Aorta (tissue), 5 donors: ENCODE measurements at regions not wholly inside any gene's neighbourhood (a gene's known extent, or its start where the extent isn't known, plus 50 kb on each side); places are given as distances from the start of the nearest gene placed in this dataset.
"Not testable (repeated sequence)": the region's sequence is repeated elsewhere in the genome, so short reads cannot be mapped to it uniquely, and the experiment has no call there.

Source experiments
- ATAC-seq: fragments of 200-7000 bp; cut with Tn5 transposase; one replicate; pipeline ENCODE4 v1.9.1; 2022; ENCODE audit warnings: moderate library complexity; ENCODE audit not compliant: low FRiP score
- DNase-seq, 2 donors: peaks; one replicate each; pipeline ENCODE4 v3.0.0-alpha.2; 2020
- H3K27ac ChIP-seq, 2 donors: one replicate each; pipeline ENCODE4 v1.5.1; 2013; ENCODE audit warnings: low read length in 2 of 2, mild to moderate bottlenecking in 2 of 2, moderate library complexity in 2 of 2, control low read depth in 1 of 2, inconsistent platforms in 1 of 2, low read depth in 1 of 2
- H3K27me3 ChIP-seq, 2 donors: one replicate each; pipeline ENCODE4 v1.6.1; 2013; ENCODE audit warnings: control low read depth in 1 of 2, low read length in 1 of 2, mild to moderate bottlenecking in 1 of 2, moderate library complexity in 1 of 2; ENCODE audit not compliant: insufficient read depth in 2 of 2, control insufficient read depth in 1 of 2
- H3K36me3 ChIP-seq, 2 donors: one replicate each; pipeline ENCODE4 v1.6.1; 2013; ENCODE audit warnings: control low read depth in 1 of 2, low read length in 1 of 2, mild to moderate bottlenecking in 1 of 2; ENCODE audit not compliant: insufficient read depth in 2 of 2, control insufficient read depth in 1 of 2
- H3K4me1 ChIP-seq, 2 donors: one replicate each; pipeline ENCODE4 v1.6.1; 2013; ENCODE audit warnings: low read length in 2 of 2, control low read depth in 1 of 2, mild to moderate bottlenecking in 1 of 2, moderate library complexity in 1 of 2; ENCODE audit not compliant: insufficient read depth in 2 of 2, control insufficient read depth in 1 of 2
- H3K4me3 ChIP-seq, 2 donors: one replicate each; pipeline ENCODE4 v1.5.1; 2013; ENCODE audit warnings: low read length in 2 of 2, control low read depth in 1 of 2, mild to moderate bottlenecking in 1 of 2
- H3K9me3 ChIP-seq: one replicate; pipeline ENCODE4 v1.6.1; 2013; ENCODE audit warnings: mild to moderate bottlenecking, low read length; ENCODE audit not compliant: control insufficient read depth
- WGBS, 2 donors: extraction: QIAGEN DNeasy Blood & Tissue Kit; methylation state at CpG; one replicate each; pipeline ENCODE4 v1.1.7; 2013; 5-methylcytosine and 5-hydroxymethylcytosine counted together
- intact Hi-C, 2 donors: fragments of 100-400 bp; cut with DNase I; formaldehyde crosslinking; loops; one replicate each; pipeline versions ENCODE4 v1.14.2 to v1.15.0; 2022
- donor health status: healthy with polysubstance abuse.
- donor health status: Bipolar disorder and iron deficiency.
- donor health status: DM: no; HTN: no; CAD: no.
- donor health status: DM: no; HTN: no; CAD: no.
- donor health status: DM: yes; HTN: yes; CAD: no.

DNA sequence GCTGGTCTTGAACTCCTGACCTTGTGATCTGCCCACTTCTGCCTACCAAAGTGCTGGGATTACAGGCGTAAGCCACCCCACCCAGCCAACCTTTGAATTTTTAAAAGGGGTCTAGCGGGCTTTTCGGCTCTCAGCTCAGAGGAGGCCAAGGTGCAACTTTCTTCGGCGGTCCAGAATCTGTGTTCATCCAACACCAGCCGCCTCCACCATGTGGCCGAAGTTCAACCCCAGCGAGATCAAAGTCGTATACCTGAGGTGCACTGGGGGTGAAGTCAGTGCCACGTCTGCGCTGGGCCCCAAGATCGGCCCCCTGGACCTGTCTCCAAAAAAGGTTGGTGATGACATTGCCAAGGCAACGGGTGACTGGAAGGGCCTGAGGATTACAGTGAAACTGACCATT lies 78.8 kb upstream of the PIM1 start:
- H3K9me3 ChIP-seq, H3K36me3 ChIP-seq, H3K4me1 ChIP-seq, H3K4me3 ChIP-seq, DNase-seq, ATAC-seq, intact Hi-C loops, H3K27me3 ChIP-seq, H3K27ac ChIP-seq: not testable (repeated sequence)
- 96 to 98% methylated on average over 13 of the region's 13 CpGs for WGBS, 2 donors

- 87 to 89% methylated on average over 9 of the region's 9 CpGs for WGBS, 2 donors
- H3K9me3 ChIP-seq, H3K4me3 ChIP-seq, ATAC-seq, H3K27me3 ChIP-seq, H3K36me3 ChIP-seq, DNase-seq, H3K27ac ChIP-seq, intact Hi-C loops, H3K4me1 ChIP-seq: not testable (repeated sequence)
These were observed 78.4 kb upstream of the PIM1 start for GRCh38 chr6:37091586-37091985.

DNA sequence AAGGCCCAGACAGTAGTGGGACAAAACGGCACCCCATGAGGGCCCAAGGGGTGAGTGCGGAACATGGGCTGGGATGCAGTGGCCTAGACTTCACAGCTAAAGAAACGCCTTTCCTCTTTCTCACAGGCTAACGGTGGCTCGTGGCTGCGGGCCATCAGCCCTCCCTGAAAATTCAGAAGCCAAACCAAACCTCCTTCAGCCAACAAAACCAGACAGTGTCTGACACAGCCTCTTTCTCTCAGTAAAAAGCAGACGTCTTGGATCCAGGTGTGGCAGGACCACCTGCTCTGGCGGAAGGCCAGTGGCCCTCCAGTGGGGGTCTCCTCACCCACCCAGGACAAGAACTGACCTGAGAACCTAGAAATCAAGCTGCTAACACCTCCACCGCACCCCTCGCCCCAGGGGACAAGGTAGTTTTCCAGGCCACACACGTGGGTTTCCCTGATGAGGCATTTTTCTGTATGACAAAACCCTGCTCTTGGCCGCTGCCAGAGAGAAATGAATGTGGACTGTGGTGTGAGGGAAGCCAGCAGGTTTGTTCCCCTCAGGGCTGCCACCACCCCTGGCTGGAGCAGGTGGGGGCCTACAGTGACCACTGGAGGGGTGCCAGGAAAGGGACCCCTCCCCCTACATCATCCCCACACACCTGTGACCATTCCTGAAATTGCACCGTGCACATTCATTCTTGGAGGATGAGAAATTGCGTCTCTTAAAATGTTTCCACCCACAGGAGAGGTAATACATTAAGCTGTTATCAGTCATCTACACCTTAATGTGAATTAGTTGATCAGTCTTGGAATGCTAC lies 76.8 kb upstream of the PIM1 start:
- DNase-seq, result no peak
- Histone ChIP-seq H3K36me3 (no peaks in the 10 kb centered on the region), H3K4me3 (no peak overlapping the region), H3K27me3 (no peaks in the 10 kb centered on the region), H3K9me3 (no peaks in the 10 kb centered on the region), H3K27ac (no peak overlapping the region), H3K4me1 (no peaks in the 10 kb centered on the region)
- intact Hi-C loops, result no loop called here
- WGBS, 2 donors, result 42 to 43% methylated on average over 14 of the region's 14 CpGs
- ATAC-seq, result no peak

DNA sequence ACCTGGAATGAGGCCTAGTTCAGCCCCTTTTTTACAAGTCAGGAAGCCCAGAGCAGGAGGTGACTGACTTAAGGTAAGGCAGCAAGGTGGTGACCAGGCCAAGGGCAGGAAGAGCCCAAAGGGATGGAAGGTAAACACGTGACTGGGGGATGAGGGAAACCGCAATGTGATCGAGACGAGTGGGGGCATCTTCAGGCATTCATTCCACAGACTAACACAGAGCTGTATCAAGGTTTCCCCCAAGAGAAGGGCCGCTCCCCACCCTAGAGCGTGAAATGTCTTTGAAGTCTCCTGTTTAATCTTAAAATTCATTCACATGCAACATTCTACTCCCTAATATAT lies 76.3 kb upstream of the PIM1 start:
- intact Hi-C loops, result no loop called here
- WGBS, 2 donors, result 83 to 88% methylated on average over 6 of the region's 6 CpGs
- Histone ChIP-seq H3K4me3 (no peak overlapping the region), H3K4me1 (no peaks in the 10 kb centered on the region), H3K36me3 (no peaks in the 10 kb centered on the region), H3K27ac (no peak overlapping the region), H3K9me3 (no peaks in the 10 kb centered on the region), H3K27me3 (no peaks in the 10 kb centered on the region)
- ATAC-seq, result no peak
- no peak for DNase-seq

GRCh38 chr6:37095997-37096396 lies 74.0 kb upstream of the PIM1 start:
- Histone ChIP-seq H3K27ac (no peak overlapping the region), H3K4me3 (no peak overlapping the region), H3K4me1 (no peaks in the 10 kb centered on the region), H3K36me3 (no peaks in the 10 kb centered on the region), H3K9me3 (no peaks in the 10 kb centered on the region), H3K27me3 (no peaks in the 10 kb centered on the region)
- no peak for ATAC-seq
- no peak for DNase-seq
- 100% methylated on average over 1 of the region's 1 CpG for WGBS, 2 donors
- intact Hi-C loops, result no loop called here

GRCh38 chr6:37097335-37097734 lies 72.6 kb upstream of the PIM1 start:
- Histone ChIP-seq H3K9me3 (no peaks in the 10 kb centered on the region), H3K4me1 (no peaks in the 10 kb centered on the region), H3K4me3 (no peak overlapping the region), H3K27me3 (no peaks in the 10 kb centered on the region), H3K36me3 (no peaks in the 10 kb centered on the region), H3K27ac (no peak overlapping the region)
- 81 to 86% methylated on average over 4 of the region's 4 CpGs for WGBS, 2 donors
- ATAC-seq, result no peak
- intact Hi-C loops, result no loop called here
- DNase-seq, result no peak

- no peaks in the 10 kb centered on the region for H3K4me1 ChIP-seq
- H3K27me3 ChIP-seq, result no peaks in the 10 kb centered on the region
- ATAC-seq (no peak), DNase-seq (no peak)
- 48 to 70% methylated on average over 2 of the region's 2 CpGs for WGBS, 2 donors
- no peak overlapping the region for H3K4me3 ChIP-seq
- H3K27ac ChIP-seq, result no peak overlapping the region
- H3K36me3 ChIP-seq, result no peaks in the 10 kb centered on the region
- intact Hi-C loops, result no loop called here
- H3K9me3 ChIP-seq, result no peaks in the 10 kb centered on the region
These were observed 70.5 kb upstream of the PIM1 start for GRCh38 chr6:37099442-37099841.

GRCh38 chr6:37100745-37101144 lies 69.2 kb upstream of the PIM1 start:
- Histone ChIP-seq H3K27me3 (no peaks in the 10 kb centered on the region), H3K4me3 (no peak overlapping the region), H3K4me1 (no peaks in the 10 kb centered on the region), H3K9me3 (no peaks in the 10 kb centered on the region), H3K27ac (no peak overlapping the region), H3K36me3 (no peaks in the 10 kb centered on the region)
- 92 to 94% methylated on average over 6 of the region's 6 CpGs for WGBS, 2 donors
- DNase-seq, result no peak
- no peak for ATAC-seq
- intact Hi-C loops, result loop anchor here in 1 of 2 donors (5.0 kb wide), 1 partner anchor 43 kb away; no protein-coding TSS in a partner anchor

- no peak for ATAC-seq
- Histone ChIP-seq H3K9me3 (no peaks in the 10 kb centered on the region), H3K27me3 (no peaks in the 10 kb centered on the region), H3K4me1 (no peaks in the 10 kb centered on the region), H3K27ac (peak overlapping the region; percentile 38 to 93), H3K36me3 (no peaks in the 10 kb centered on the region), H3K4me3 (no peak overlapping the region)
- 68 to 74% methylated on average over 5 of the region's 5 CpGs for whole genome bisulfite sequencing, 2 donors
- intact Hi-C loops, result loop anchor here (1.0 to 5.0 kb wide), 3 partner anchors 29 to 67 kb away; no protein-coding TSS in a partner anchor
- DNase-seq, result no peak
These were observed 68.0 kb upstream of the PIM1 start for GRCh38 chr6:37101991-37102298.
